Loucy (cell line): ENCODE measurements at regions not wholly inside any gene's neighbourhood (a gene's known extent, or its start where the extent isn't known, plus 50 kb on each side); places are given as distances from the start of the nearest gene placed in this dataset.

Experiments used
- CTCF ChIP-seq: fragments of 200-600 bp; sonication (generic); conservative IDR thresholded peaks from 2 replicates; pipeline ENCODE4 v1.5.1; 2014; ENCODE audit warnings: mild to moderate bottlenecking, antibody characterized with exemption, low read length
- EZH2phosphoT487 ChIP-seq: fragments of 200-600 bp; IDR thresholded peaks from 2 replicates; pipeline ENCODE4 v1.6.1; 2018; ENCODE audit warnings: antibody characterized with exemption, mild to moderate bottlenecking, moderate library complexity, borderline replicate concordance

- TF ChIP-seq CTCF (no peak), EZH2phosphoT487 (no peak)
These were observed 106.4 kb upstream of the PLEKHG7 start for GRCh38 chr12:92596383-92596782.
